AG08395 (cell line): ENCODE measurements at regions not wholly inside any gene's neighbourhood (a gene's known extent, or its start where the extent isn't known, plus 50 kb on each side); places are given as distances from the start of the nearest gene placed in this dataset.
"Not testable (repeated sequence)": the region's sequence is repeated elsewhere in the genome, so short reads cannot be mapped to it uniquely, and the experiment has no call there.

Experiments used
- DNase-seq: peaks from one replicate; pipeline ENCODE4 v3.0.0; 2012; ENCODE audit warnings: mixed read lengths, low spot score

DNA sequence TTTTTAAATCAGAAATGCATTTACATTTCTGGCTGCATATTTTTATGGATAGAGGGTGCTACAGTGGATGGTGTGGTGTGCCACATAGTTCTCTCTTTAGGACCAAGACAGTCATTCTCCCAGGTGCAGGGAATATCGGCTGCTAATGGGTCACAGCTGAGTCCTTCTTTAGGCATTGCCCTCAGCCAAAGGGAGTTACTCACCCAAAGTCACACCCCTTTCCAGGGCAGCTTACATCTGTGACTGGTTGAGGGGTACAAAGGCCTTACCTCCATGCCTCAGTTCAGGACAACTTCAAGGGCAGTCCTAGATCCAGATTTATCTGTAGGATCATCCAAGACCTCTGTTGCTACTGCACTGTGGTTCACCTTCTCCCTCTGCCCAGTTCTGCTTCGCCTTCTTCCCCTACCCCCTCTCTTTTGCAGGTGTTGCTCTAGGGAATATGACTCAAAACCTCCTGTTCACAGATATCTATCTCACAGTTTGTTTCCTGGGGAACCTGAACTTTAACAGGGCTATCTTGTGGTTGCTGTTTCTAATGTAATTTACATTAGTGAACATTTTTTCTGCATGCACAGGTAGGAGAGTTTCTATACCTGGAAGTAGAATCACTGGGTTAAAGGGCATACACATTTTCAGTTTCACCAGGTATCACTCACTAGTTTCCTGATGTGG is 413.9 kb downstream of the RPS6KC1 start:
- no peak for DNase-seq

DNA sequence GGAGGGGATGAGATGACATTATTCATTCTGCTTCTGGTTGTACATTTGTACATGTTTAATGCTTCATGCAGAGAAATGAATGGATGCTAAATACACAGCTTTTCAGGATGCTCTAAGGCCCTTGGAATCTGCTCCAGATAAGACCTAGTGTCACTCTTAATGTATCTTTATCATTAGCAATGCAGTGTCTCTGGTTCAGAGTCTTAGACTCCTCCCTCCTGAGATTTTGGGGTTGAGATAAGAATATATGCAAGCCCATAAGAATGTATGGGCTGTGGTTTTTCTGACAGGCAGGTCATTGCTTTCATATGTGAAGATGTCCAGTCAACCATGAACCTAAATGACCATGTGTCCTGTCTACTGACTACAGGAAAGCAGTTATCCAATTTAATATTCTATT is 415.5 kb downstream of the RPS6KC1 start:
- DNase-seq, result no peak

DNA sequence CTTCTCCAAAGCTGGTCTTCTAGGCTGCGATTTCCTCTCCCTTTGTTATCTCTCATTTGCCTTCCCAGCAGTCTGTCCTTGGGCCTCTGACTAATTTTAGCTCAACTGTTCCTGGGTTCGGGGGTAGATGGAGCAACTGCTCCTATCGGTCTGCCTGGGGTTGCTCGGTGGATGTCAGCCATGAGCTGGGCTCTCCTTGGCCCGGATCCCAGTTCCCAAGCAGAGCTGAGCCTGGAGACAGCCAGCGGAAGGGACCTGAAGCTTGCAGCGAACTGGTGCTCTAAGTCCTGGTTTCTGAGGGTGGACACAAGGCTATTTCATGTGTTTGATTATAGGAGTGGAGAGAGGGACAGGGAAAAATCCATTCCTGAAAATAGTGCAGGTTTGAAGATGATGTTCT is 423.0 kb downstream of the RPS6KC1 start:
- no peak for DNase-seq

DNA sequence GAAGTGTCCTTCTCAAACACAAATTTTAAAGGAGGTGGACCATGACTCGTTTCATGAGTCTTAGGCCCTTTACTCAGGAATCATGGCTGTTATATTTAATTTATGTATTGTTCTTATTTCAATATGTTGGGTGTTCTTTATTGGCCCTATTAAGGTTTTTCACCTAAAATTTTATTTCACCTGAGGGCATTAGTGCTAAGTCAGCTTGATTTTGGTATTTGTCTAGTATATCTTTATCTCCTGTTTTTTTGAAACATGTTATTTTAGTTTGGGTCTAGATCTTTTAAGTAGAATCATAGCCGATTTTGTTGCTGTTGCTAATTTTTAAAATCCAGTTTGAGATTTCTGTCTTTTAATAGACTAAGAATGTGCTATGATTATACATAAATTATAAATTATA is 430.4 kb downstream of the RPS6KC1 start:
- DNase-seq, result no peak

DNA sequence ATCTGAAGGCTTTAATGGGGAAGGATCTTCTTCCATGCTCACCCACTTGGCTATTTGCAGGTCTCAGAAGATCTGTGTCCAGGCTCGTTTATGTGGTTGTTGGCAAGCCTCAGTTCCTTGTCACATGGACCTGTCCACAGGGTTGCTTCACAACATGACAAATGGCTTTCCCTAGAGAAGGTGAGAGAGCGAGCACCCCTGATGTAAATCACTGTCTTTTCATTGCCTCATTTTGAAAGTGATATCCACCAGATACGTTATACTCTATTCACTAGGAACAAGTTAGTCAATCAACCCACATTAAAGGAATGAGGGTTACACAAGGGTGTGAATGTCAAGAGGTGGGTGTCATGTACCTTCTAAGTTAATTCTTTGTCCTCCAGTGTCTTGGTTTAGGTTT is 433.3 kb downstream of the RPS6KC1 start:
- DNase-seq, result no peak

DNA sequence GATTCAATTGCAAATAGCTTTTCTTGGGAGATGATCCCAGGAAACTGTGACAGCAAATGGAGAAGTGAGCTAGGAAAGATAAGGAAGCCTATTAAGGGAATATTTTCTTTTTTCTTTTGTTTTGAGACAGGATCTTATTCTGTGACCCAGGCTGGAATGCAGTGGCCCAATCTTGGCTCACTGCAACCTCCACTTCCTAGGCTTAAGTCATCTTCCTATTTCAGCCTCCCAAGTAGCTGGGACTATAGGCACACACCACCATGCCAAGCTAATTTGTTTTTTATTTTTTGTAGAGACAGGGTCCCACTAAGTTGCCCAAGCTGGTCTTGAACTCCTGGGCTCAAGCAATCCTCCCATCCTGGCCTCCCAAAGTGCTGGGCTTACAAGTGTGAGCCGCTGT is 433.7 kb downstream of the RPS6KC1 start:
- DNase-seq, result no peak

DNA sequence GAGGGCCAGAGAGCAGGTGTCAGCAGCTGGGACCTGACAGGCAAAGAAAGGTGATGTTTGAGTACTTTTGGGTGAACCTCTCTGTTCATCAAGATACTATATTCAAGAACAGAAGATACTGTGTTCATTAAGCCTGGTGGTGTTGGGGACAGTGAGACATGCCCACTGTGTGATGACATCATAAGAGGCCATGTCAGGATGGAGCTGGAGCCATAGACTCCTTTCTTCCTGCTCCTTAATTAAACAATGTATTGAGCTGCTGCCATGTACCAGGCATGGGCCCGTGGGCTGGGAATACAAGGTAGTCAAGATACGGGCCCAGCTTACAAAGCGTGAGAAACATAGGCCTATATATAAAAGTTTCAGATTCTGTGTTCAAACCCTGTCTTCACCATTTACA is 435.4 kb downstream of the RPS6KC1 start:
- no peak for DNase-seq

DNA sequence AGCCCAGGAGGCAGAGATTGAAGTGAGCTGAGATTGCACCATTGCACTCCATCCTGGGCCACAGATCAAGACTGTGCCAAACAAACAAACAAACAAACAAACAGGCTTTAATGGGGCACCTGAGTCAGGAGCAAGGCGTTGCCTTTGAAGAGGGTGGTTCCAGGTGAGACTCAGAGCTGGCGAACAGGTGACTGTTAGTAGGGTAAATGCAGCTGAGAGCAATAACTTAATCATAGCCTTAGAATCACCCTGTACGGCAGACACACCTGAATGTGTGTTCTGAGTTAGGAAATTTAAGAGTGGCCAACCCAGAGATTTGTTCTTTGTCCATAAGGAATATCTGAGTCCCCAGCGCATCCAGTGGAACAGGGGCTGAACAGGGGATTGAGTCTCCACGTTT is 440.4 kb downstream of the RPS6KC1 start:
- DNase-seq, result no peak

DNA sequence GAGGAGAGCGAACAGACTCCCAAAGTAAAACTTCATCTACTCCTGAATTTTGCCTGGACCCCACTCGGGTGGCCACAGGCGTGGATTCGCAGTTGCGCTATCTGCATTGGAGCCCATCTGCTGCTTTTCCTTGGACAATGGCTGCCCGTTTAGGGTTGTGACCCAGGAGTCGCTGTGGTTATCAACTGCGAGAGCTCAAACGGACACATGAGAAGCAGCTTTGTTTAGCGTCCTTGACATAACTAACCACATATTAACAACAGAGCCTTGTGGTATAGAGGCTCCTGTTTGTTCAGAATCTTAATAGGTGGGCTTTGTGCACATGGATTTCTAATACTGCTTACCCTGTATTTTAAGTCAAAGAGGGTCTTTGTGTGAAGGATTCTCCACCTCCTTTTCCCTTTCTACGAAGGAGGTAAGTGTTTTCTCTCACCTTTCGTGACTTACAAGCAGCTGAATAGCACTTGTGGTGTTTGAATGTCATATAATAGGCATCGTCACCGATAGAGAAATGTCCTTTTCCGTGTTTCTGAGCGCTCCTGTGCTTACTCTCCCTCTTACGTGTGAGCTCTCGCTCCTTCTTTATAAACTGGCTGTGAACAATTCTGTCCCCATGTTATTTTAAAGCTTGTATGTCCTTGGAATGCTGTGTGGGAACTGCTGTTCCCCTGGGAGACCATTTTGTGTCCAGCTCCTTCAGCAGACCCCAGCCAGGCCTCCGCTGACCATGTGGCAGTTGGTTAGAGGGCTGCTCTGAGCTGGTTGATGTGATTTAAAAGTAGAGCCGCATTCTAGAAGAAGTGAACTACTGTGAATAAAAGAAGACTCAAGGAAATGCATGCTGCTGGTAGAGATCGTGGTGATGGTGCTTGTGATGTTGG is 441.4 kb downstream of the RPS6KC1 start:
- no peak for DNase-seq

DNA sequence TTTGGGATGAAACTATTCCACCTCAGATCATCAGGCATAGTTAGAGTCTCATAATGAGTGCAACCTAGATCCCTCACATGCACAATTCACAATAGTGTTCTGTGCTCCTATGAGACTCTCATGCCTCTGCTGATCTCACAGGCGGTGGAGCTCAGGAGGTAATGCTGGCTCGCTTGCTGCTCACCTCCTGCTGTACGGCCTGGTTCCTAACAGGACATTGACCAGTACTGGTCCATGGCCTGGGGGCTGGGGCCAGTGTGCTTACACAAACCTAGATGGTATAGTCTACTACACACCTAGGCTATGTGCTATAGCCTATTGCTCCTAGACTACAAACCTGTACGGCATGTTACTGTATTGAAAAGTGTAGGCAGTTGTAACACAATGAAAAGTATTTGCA is 448.4 kb downstream of the RPS6KC1 start:
- no peak for DNase-seq

DNA sequence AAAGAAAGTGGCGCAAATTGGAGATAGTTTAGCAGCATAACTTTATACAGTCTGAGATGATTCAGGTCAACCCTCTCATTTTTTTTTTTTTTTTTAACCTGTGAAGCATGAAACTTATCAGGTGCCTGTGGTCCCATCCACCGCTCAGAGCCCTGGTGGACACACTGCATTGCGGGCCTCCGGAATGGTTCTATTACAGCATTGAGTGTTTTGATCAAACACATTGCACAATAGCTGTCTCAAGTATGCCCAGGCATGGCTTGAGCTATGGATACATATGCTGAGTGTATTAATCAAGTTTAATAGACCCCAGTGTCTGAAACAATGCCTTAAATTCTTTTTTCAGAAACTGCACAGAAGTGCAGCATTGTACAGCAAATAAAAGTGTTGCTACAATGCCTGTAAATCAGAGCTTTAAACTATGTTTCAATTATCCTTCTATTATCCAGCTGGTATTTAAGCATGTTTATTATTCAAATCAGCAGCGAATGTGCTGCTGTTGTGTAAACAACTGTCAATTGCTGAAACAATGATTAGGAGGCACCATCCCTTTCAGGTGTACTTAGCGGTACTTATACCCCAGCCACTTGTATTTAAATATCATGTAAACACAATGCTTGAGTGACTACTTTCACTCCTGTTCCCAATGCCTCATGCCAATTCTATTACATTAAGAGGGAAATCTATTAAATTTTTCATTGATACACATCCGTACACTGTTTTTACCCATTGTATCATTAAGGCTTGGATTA is 456.6 kb downstream of the RPS6KC1 start:
- DNase-seq, result no peak

DNA sequence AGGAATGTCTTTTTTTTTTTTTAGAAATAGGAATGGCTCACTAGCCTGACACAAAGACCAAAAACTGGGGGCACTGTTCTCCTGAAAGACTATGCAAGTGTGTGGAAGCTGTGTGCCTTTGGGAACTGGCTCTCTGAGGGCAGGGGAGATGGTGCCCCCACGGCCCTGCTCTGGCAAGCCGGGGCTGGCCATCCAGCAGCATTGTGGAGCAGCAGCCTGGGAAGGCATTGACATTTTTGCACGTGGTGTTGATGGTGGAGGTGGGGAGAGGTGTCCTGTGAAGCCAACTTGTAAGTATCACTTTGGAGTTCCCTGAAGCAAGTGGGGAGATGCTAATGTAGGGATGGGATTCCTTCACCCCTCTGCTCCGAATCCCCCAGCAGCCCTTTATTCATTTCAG is 460.1 kb downstream of the RPS6KC1 start:
- DNase-seq, result no peak

DNA sequence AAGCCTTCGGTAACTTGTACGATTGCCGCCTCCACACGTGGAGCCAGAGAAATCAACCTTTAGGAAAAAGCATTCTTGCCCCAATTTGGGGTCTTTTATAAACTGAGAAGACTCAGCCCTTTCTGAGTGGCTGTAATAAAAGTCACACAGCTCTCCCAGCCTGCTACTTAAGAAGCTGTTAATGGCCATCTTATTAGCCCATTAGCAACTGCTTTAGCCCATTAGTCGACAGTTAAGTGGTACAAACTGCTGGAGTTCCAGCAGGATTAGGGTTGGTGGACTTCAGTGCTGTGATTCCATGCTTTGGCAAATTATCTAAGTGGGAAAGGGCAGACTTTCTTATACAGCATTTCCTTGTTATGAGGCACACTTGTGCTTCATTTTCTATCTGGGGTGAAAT is 461.3 kb downstream of the RPS6KC1 start:
- no peak for DNase-seq

DNA sequence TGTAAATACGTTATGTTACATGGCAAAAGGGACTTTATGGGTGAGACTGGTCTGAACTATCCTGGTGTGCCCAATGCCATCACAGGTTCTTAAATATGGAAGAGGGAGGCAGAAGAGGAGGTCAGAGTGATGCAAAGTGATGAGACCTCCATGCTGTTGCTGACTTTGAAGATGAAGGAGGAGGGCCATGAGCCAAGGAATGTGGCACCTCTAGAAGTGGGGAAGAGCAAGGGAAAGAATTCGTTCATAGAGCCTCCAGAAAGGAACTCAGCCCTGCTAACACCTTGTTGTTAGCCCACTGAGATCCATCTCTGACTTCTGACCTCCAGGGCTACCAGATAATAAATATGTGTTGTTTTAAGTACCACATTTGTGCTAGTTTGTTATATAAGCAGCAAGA is 462.0 kb downstream of the RPS6KC1 start:
- DNase-seq, result no peak

DNA sequence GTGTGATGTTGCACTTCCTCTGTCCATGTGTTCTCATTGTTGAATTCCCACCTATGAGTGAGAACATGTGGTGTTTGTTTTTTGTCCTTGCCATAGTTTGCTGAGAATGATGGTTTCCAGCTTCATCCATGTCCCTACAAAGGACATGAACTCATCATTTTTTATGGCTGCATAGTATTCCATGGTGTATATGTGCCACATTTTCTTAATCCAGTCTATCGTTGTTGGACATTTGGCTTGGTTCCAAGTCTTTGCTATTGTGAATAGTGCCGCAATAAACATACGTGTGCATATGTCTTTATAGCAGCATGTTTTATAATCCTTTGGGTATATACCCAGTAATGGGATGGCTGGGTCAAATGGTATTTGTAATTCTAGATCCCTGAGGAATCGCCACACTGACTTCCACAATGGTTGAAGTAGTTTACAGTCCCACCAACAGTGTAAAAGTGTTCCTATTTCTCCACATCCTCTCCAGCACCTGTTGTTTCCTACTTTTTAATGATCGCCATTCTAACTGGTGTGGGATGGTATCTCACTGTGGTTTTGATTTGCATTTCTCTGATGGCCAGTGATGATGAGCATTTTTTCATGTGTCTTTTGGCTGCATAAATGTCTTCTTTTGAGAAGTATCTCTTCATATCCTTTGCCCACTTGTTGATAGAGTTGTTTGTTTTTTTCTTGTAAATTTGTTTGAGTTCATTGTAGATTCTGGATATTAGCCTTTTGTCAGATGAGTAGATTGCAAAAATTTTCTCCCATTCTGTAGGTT is 463.6 kb downstream of the RPS6KC1 start:
- DNase-seq, result not testable (repeated sequence)

DNA sequence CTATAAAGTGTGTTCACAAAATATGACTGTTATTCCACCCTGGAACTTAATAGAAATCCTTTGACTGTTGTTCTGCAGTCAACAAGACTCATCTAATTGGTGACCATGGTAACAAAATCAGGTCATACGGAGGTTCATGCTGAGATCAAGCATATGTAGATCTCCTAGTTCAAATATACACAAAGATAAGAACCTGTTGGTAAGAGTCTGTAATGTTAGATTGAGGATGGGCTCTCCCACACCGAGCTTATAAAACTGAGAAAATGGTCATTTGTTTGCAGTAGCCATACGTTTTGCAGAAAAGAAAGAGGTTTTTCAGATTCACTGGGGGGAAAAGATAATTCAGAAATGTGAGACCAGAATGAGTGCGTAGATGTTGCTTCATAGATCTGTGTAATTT is 468.1 kb downstream of the RPS6KC1 start:
- DNase-seq, result no peak

DNA sequence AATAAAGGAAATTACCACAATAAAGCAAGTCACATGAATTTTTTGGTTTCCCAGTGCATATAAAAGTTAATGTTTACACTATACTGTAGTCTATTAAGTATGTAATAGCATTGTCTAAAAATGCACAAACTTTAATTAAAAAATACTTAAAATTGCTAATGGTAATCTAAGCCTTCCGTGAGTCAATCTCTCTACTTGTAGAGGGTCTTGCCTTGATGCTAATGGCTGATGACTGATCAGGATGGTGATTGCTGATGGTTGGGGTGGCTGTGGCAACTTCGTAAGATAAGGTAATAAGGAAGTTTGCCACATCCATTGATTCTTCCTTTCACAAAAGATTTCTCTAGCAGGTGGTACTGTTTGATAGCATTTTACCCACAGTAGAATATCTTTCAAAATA is 466.6 kb upstream of the PROX1 start:
- no peak for DNase-seq

DNA sequence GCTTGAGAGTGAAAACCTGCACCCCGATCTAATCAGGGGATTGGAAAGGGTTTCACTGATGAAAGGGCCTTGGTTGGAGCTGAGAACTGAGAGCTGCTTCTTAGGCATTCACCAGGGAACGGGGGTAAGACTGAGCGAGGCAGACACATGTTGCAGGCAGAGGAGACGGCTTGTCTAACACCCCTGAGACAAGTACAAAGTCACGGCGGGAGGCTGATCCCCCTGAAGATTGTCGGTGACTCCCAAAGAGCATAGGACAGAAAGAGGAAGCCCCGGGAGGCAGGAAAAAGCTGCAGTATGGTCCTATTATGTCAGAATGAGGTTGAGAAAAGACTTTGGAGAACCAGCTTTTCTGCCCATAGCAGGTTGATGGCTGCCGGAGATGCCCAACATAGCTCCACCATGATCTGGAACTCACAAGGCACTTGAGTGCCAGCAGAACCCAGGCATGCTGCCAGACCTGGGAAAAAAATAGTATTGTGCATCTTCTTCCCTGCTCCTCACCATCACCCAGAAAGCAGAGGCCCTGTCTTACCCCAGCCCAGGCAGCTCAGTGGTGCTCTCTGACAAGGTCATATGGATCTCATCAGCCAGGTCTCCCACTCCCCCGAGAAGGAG is 463.9 kb upstream of the PROX1 start:
- DNase-seq, result no peak

DNA sequence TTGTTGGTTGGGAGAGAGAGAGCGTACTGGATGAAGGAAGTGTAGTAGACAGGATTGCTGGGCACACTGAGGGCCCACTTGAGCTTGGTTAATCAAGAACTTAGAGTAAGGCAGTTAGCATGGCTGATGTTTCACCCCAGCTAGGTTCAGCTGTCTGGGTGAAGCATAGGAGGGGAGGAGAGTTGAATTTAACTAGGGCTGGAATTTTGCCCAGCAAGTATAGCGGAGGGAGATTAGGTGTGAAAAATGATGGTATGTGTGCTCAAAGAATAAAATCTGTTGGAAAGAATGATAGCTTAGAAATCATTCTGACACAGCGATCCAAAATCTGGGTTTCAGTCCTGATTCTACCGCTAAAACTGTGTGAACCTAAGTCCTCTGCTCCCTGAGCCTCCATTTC is 461.5 kb upstream of the PROX1 start:
- no peak for DNase-seq

DNA sequence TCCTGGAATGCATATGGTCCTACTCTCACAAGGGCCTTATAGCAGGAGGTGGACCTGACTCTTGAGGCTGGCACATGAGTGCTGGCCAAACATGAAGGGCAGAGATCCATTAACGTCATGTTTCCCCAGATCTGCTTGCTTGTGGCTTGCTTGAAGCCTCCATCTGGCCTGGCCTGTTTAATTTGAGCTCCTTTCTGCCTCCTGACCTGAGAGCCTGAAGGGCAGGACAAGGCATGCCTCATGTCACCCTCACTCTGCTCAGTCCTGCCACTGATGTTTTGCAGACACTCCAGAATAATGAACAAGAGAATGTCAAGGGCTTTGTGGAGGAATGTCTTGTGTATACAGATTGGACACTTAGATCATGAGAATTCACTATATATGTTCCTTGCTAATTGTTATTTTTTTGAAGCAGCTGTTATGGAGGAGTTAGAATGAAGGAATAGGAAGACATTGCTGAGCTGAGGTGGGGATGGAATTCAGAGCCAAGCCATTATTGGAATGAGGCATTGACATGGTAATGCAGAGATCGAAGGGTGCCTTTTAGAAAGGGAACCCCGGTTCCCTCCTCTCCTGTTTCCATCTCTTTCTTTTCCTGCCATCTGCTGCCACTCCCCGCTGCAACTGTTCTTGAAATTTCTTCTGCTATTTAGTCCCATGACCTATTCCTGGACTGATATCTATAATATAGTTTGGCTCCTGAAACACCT is 457.0 kb upstream of the PROX1 start:
- DNase-seq, result no peak
